Hepatocyte (in vitro differentiated cells): ENCODE measurements at regions not wholly inside any gene's neighbourhood (a gene's known extent, or its start where the extent isn't known, plus 50 kb on each side); places are given as distances from the start of the nearest gene placed in this dataset.

Source experiments
- EZH2 ChIP-seq: fragments of 200-600 bp; sonication (generic); IDR thresholded peaks from 2 replicates; pipeline ENCODE4 v1.6.1; 2016; ENCODE audit warnings: antibody characterized with exemption, mild to moderate bottlenecking, borderline replicate concordance
- TF ChIP-seq, protein P1 (sequence below): fragments of 200-600 bp; sonication (generic); IDR thresholded peaks from 2 replicates; pipeline ENCODE4 v1.5.1; 2016; ENCODE audit warnings: antibody characterized with exemption, mild to moderate bottlenecking; ENCODE audit not compliant: poor library complexity

DNA sequence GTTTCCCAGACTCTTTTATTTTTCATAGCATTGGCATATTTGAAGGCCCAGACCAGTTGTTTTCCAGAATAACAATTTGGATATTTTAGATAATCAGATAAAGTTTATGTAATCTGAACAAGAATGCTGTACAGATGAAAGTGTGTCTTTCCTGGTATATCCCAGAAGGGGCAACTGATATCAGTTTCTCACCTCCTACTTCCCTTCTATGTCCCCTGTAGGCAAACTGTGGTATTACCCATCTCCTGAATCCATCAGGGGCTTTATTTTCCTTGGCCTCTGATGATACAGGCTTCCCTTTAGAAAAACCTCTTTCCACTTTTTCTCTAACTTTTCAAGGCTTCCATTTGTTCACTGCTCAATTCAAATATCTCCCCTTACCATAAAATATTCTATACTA lies 87.5 kb upstream of the RGS1 start:
- TF ChIP-seq, protein P1, sequence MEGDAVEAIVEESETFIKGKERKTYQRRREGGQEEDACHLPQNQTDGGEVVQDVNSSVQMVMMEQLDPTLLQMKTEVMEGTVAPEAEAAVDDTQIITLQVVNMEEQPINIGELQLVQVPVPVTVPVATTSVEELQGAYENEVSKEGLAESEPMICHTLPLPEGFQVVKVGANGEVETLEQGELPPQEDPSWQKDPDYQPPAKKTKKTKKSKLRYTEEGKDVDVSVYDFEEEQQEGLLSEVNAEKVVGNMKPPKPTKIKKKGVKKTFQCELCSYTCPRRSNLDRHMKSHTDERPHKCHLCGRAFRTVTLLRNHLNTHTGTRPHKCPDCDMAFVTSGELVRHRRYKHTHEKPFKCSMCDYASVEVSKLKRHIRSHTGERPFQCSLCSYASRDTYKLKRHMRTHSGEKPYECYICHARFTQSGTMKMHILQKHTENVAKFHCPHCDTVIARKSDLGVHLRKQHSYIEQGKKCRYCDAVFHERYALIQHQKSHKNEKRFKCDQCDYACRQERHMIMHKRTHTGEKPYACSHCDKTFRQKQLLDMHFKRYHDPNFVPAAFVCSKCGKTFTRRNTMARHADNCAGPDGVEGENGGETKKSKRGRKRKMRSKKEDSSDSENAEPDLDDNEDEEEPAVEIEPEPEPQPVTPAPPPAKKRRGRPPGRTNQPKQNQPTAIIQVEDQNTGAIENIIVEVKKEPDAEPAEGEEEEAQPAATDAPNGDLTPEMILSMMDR: no peak
- TF ChIP-seq EZH2: no peak
